GM10266 (cell line): ENCODE measurements at regions not wholly inside any gene's neighbourhood (a gene's known extent, or its start where the extent isn't known, plus 50 kb on each side); places are given as distances from the start of the nearest gene placed in this dataset.
"Not testable (repeated sequence)": the region's sequence is repeated elsewhere in the genome, so short reads cannot be mapped to it uniquely, and the experiment has no call there.

Experiments used
- DNase-seq: peaks from one replicate; pipeline ENCODE4 v3.0.0; 2012; ENCODE audit errors: extremely low spot score
- TF ChIP-seq, protein P1 (sequence below): IDR thresholded peaks from 2 replicates; pipeline ENCODE4 v1.5.1; 2012; ENCODE audit warnings: mild to moderate bottlenecking, low read depth; ENCODE audit not compliant: control insufficient read depth, insufficient read depth; ENCODE audit errors: missing control alignments

DNA sequence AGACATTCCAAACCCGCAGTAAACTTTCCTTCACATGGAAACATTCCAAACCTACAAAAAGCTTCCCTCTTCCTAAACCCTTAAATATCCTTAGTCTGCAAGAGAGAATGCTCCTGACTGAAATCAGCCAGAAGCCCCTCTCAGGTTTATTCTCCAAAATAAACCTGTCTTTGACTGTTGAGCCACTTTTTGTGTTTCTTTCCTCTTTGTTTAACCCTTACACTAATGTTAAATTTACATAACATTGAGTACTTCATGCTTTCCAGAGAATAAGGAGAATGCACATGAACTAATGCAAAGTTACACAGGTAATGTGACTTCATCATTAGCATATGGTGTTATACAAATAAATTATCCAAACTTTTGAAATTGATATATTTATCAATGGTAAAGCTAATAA lies 262.6 kb upstream of the PRKCQ start:
- TF ChIP-seq, protein P1, sequence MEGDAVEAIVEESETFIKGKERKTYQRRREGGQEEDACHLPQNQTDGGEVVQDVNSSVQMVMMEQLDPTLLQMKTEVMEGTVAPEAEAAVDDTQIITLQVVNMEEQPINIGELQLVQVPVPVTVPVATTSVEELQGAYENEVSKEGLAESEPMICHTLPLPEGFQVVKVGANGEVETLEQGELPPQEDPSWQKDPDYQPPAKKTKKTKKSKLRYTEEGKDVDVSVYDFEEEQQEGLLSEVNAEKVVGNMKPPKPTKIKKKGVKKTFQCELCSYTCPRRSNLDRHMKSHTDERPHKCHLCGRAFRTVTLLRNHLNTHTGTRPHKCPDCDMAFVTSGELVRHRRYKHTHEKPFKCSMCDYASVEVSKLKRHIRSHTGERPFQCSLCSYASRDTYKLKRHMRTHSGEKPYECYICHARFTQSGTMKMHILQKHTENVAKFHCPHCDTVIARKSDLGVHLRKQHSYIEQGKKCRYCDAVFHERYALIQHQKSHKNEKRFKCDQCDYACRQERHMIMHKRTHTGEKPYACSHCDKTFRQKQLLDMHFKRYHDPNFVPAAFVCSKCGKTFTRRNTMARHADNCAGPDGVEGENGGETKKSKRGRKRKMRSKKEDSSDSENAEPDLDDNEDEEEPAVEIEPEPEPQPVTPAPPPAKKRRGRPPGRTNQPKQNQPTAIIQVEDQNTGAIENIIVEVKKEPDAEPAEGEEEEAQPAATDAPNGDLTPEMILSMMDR = no peak
- DNase-seq = no peak

DNA sequence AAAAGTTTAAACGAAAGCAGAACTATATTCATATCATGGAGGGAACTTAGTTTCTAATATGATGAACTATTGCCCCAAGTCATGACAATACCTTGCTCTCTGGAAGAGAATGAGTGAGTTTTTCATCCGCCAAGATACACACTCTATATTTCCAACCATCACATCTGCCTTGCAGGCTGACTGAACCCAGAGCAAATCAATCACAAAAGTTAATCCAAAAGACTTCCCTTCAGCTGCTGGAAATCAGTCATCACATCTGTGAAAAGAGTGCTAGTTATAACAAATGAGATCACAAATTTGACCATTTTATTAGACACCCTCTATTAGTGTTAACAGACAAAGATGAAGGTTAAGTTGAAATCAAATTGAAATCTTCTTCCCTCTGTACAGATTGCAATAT lies 261.7 kb upstream of the PRKCQ start:
- TF ChIP-seq, protein P1 = no peak
- DNase-seq = no peak

DNA sequence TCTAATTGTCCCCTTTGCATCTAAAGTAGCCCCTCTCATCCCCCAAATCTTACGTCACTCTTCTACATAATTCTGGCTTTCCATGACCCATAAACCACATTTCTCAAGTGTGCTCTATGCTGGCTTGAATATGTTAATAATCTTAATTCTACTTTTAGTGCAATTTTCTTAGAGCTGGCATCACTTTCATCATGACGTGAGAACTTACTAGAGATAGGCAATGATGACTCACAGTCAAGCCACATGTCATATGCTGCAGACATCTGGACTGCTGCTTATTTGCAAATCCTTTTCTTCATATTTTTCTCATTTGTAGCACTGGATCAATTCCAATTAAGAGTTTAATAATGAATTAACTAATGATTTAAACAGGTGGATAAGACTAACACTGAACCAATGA lies 260.7 kb upstream of the PRKCQ start:
- TF ChIP-seq, protein P1 = no peak
- no peak for DNase-seq

DNA sequence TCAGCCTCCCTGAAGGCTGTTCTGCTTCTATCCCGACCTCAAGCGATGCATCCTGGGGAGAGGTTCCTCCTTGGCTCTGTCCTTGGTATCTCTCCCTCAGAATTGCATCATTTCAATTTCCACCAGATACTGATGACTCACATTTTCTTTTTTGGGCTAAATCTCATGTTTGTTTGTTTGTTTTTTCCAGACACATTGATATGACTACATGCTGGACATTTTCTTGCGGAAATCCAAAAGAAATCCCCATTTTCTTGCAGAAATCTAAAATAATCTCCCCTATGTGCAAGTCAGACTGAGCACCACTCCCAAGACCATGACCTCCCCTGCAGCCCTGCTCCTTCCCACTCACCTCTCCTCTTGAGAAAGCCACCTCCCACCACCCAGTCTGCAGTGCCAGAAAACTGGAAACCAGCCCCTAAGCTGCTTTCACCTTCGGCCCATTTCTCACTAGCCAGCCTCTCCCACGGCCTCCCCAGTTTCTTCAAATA lies 260.2 kb upstream of the PRKCQ start:
- TF ChIP-seq, protein P1 = no peak
- no peak for DNase-seq

DNA sequence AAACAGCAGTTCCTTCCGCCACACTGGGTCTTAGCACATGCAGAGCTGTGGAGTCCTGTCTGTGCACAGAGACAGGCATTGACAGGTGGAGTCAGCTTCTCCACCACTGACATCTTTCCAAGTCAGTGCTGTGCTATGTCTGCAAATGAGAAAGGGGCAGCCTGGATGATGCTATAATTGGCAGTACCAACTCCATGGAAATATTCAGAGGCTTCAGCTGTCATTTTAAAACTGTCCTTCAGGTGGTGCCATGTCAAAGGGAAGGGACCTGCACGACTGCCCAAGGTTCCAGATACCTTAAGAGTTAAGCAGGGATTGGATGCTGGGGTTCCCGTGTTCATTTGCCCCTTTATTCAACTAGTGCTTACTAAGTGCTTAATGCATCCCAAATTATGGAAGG lies 258.0 kb upstream of the PRKCQ start:
- DNase-seq = no peak
- TF ChIP-seq, protein P1 = peak; percentile 29

DNA sequence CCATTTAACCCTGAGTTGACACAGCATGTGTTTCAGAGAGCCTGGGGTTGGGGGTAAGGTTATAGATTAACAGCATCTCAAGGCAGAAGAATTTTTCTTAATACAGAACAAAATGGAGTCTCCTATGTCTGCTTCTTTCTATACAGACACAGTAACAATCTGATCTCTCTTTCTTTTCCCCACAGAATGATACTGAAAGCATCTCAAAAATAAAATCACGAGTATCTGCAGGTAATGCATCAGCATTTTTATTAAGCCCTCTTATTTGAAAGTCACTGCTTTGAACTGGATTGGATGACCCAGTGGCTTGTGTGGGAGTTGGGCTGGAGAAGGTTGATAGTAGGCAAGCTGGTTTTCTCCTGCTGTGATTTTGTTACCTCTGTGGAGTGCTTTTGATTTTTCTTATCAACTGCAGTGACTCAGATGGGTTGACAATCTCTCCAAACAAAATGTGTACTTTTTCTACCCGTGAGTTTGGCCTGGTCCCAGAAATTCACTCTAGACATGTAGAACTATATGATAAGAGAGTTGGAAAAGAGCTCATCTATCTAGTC lies 253.5 kb upstream of the PRKCQ start:
- no peak for DNase-seq
- TF ChIP-seq, protein P1 = no peak

DNA sequence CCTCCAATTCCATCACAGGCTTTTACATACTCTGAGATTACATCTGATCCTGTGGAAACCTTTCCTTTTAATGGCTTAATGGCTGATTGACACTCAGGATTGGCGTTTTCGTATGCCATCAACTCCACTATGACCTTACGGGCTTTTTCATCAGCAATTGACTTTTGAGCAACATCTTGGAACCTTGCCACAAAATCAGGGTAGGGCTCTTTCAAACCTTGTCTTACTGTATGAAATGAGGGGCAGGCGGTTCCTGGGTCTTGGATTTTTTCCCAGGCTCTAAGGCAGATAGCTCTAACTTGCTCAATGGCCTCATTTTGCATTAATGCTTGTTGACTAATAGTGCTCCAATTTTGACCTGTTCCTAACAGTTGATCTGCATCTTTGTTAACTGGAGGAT lies 250.9 kb upstream of the PRKCQ start:
- not testable (repeated sequence) for DNase-seq

DNA sequence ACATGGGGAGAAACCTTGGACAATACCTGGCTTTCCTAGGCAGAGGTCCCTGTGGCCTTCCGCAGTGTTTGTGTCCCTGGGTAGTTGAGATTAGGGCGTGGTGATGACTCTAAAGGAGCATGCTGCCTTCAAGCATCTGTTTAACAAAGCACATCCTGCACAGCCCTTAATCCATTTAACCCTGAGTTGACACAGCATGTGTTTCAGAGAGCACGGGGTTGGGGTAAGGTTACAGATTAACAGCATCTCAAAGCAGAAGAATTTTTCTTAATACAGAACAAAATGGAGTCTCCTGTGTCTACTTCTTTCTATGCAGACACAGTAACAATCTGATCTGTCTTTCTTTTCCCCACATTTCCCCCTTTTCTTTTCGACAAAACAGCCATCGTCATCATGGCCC lies 244.7 kb upstream of the PRKCQ start:
- DNase-seq = not testable (repeated sequence)

DNA sequence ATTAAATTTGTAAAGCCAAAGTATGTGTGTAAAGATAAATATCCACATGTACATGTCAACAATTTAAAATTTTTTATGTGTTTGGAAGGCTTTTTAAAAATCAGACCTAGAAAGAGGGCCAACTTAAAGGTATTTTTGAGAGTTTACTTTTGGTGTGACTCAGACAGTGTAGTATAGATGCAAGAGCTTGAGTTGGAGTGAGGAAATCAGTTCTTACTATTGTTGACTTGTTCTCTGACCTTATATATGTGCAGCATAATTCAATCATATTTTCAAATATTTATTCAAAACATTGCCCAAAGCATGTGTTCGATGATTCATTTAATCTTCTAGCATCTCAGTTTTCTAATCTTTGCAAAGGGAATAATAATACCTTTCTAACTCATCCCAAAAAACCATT lies 243.7 kb upstream of the PRKCQ start:
- TF ChIP-seq, protein P1 = no peak
- no peak for DNase-seq
